Hepatocyte (in vitro differentiated cells): ENCODE measurements at regions not wholly inside any gene's neighbourhood (a gene's known extent, or its start where the extent isn't known, plus 50 kb on each side); places are given as distances from the start of the nearest gene placed in this dataset.

ENCODE experiments used
- DNase-seq: peaks from one replicate; pipeline ENCODE4 v3.0.0-alpha.2; 2016; ENCODE audit warnings: low spot score
- H2AFZ ChIP-seq: fragments of 200-600 bp; sonication (generic); 2 replicates; pipeline ENCODE4 v1.6.0; 2016; ENCODE audit warnings: antibody characterized with exemption, mild to moderate bottlenecking
- H3K27ac ChIP-seq: fragments of 200-600 bp; sonication (generic); 2 replicates; pipeline ENCODE4 v1.5.1; 2016; ENCODE audit warnings: mild to moderate bottlenecking
- H3K27me3 ChIP-seq: fragments of 200-600 bp; sonication (generic); 2 replicates; pipeline ENCODE4 v1.6.1; 2016
- H3K36me3 ChIP-seq: fragments of 200-600 bp; sonication (generic); replicated peaks from 2 replicates; pipeline ENCODE4 v1.5.1; 2016; ENCODE audit warnings: low read depth; ENCODE audit not compliant: insufficient read depth
- H3K4me1 ChIP-seq: fragments of 200-600 bp; sonication (generic); 2 replicates; pipeline ENCODE4 v1.5.1; 2016; ENCODE audit warnings: mild to moderate bottlenecking, moderate library complexity; ENCODE audit not compliant: insufficient read depth
- H3K4me2 ChIP-seq: fragments of 200-600 bp; sonication (generic); 2 replicates; pipeline ENCODE4 v1.6.0; 2016
- H3K4me3 ChIP-seq: fragments of 200-600 bp; sonication (generic); 2 replicates; pipeline ENCODE4 v1.5.1; 2016; ENCODE audit warnings: mild to moderate bottlenecking
- H3K79me2 ChIP-seq: fragments of 200-600 bp; sonication (generic); 2 replicates; pipeline ENCODE4 v1.6.0; 2017; ENCODE audit warnings: mild to moderate bottlenecking
- H3K9me2 ChIP-seq: fragments of 200-600 bp; sonication (generic); replicated peaks from 2 replicates; pipeline ENCODE4 v1.6.0; 2017; ENCODE audit warnings: mild to moderate bottlenecking; ENCODE audit not compliant: insufficient read depth
- H3K9me3 ChIP-seq: fragments of 200-600 bp; sonication (generic); 2 replicates; pipeline ENCODE4 v1.5.1; 2016; ENCODE audit warnings: low read depth, mild to moderate bottlenecking
- H4K20me1 ChIP-seq: fragments of 200-600 bp; sonication (generic); 2 replicates; pipeline ENCODE4 v1.6.0; 2016; ENCODE audit warnings: mild to moderate bottlenecking; ENCODE audit not compliant: insufficient read depth, poor library complexity, severe bottlenecking
- CTCF ChIP-seq: fragments of 200-600 bp; sonication (generic); IDR thresholded peaks from 2 replicates; pipeline ENCODE4 v1.5.1; 2016; ENCODE audit warnings: antibody characterized with exemption, mild to moderate bottlenecking; ENCODE audit not compliant: poor library complexity
- EZH2 ChIP-seq: fragments of 200-600 bp; sonication (generic); IDR thresholded peaks from 2 replicates; pipeline ENCODE4 v1.6.1; 2016; ENCODE audit warnings: antibody characterized with exemption, mild to moderate bottlenecking, borderline replicate concordance
- EZH2phosphoT487 ChIP-seq: fragments of 200-600 bp; sonication (generic); IDR thresholded peaks from one replicate; pipeline ENCODE4 v1.6.1; 2018; ENCODE audit warnings: antibody characterized with exemption, mild to moderate bottlenecking, low read depth, moderate library complexity; ENCODE audit not compliant: unreplicated experiment, severe bottlenecking
- WGBS: methylation state at CpG from one replicate; pipeline ENCODE4 v1.1.6; 2016; ENCODE audit warnings: low lambda C conversion rate; ENCODE audit errors: missing lambda C conversion rate; 5-methylcytosine and 5-hydroxymethylcytosine counted together

- no peak for DNase-seq
- no peaks in the 10 kb centered on the region for H3K36me3 ChIP-seq
- TF ChIP-seq EZH2phosphoT487 (no peak), EZH2 (no peak), CTCF (no peak)
- H3K9me2 ChIP-seq, result no peaks in the 10 kb centered on the region
- no peaks in the 10 kb centered on the region for H4K20me1 ChIP-seq
- no peak overlapping the region for H2AFZ ChIP-seq
- no peaks in the 10 kb centered on the region for H3K79me2 ChIP-seq
- H3K4me2 ChIP-seq, result no peak overlapping the region
- no peaks in the 10 kb centered on the region for H3K9me3 ChIP-seq
- H3K4me3 ChIP-seq, result no peak overlapping the region
- 90% methylated on average over 5 of the region's 5 CpGs for WGBS
- no peaks in the 10 kb centered on the region for H3K27me3 ChIP-seq
- no peak overlapping the region for H3K27ac ChIP-seq
- H3K4me1 ChIP-seq, result peaks cover 14% of the 10 kb centered on the region
Measured at GRCh38 chr20:1761598-1761997, 104.0 kb upstream of the SIRPG start.

DNA sequence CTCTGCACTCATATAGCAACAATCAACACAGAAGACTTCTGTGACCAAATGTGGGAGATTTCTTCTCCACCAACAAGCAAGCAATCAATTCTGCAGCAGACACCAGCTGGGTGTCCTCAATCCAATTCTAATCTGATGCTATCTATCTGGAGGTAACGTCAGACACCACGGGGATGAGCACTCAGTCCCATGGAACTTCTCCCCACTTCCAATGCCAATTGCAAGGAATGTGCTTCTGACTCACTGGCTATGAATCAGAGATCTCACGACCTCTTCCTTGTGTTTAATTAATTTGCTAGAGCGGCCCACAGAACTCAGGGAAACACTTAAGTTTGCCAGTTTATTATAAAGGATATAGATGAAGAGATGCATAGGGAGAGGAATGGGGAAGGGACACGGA is 103.5 kb upstream of the SIRPG start:
- 60% methylated on average over 5 of the region's 5 CpGs for WGBS
- no peak overlapping the region for H3K4me2 ChIP-seq
- H3K79me2 ChIP-seq, result no peaks in the 10 kb centered on the region
- no peaks in the 10 kb centered on the region for H3K27me3 ChIP-seq
- TF ChIP-seq EZH2phosphoT487 (no peak), EZH2 (no peak), CTCF (no peak)
- no peaks in the 10 kb centered on the region for H3K36me3 ChIP-seq
- no peak overlapping the region for H3K4me3 ChIP-seq
- no peak overlapping the region for H3K27ac ChIP-seq
- no peaks in the 10 kb centered on the region for H3K9me3 ChIP-seq
- H3K9me2 ChIP-seq, result no peaks in the 10 kb centered on the region
- no peak overlapping the region for H2AFZ ChIP-seq
- no peak for DNase-seq
- H4K20me1 ChIP-seq, result no peaks in the 10 kb centered on the region
- peaks cover 14% of the 10 kb centered on the region for H3K4me1 ChIP-seq

DNA sequence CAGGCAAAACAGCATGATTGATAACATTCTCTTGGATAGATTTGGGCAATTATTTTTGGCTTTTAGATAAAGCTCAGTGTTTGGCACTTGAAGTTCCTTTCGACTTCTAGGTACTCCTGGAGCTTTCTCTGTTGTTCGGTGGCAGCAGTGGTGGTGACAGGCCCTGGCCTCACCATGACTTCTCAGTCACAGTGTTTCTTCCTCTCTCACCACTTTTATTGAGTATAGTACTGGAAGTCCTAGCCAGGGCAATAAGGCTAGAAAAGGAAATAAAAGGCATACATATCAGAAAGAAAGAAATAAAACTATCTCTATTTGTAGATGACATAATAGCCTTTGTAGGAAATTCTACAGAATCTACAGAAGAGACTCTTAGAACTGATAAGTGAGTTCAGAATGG is 101.2 kb upstream of the SIRPG start:
- Histone ChIP-seq H3K27me3 (no peaks in the 10 kb centered on the region), H4K20me1 (no peaks in the 10 kb centered on the region), H3K4me1 (peaks cover 14% of the 10 kb centered on the region), H3K36me3 (no peaks in the 10 kb centered on the region), H3K9me3 (no peaks in the 10 kb centered on the region), H3K4me3 (no peak overlapping the region), H3K4me2 (no peak overlapping the region), H3K9me2 (no peaks in the 10 kb centered on the region), H3K27ac (peak overlapping the region; percentile 81), H2AFZ (no peak overlapping the region), H3K79me2 (no peaks in the 10 kb centered on the region)
- WGBS, result 94% methylated on average over 2 of the region's 2 CpGs
- no peak for DNase-seq
- TF ChIP-seq EZH2 (no peak), CTCF (no peak), EZH2phosphoT487 (no peak)
